CD14-positive monocyte (primary cell): ENCODE measurements at regions not wholly inside any gene's neighbourhood (a gene's known extent, or its start where the extent isn't known, plus 50 kb on each side); places are given as distances from the start of the nearest gene placed in this dataset.

Experiments
- DNase-seq, 3 donors: peaks; one replicate each; pipeline ENCODE4 v3.0.0-alpha.2; 2011 to 2022
- H2AFZ ChIP-seq: 2 replicates; pipeline ENCODE4 v1.6.0; 2012; ENCODE audit warnings: mild to moderate bottlenecking, low read depth, low read length, inconsistent platforms; ENCODE audit not compliant: insufficient read depth, poor library complexity, severe bottlenecking
- H3K27ac ChIP-seq, 2 donors: 1 replicate in 1 of 2; 2 replicates in 1 of 2; pipeline ENCODE4 v1.5.1; 2012 to 2013; ENCODE audit warnings: low read length in 2 of 2, control low read depth in 1 of 2, inconsistent platforms in 1 of 2, low read depth in 1 of 2, mild to moderate bottlenecking in 1 of 2
- H3K27me3 ChIP-seq, 2 donors: one replicate each; pipeline versions ENCODE4 v1.6.0 to v1.6.1; 2011 to 2013; ENCODE audit warnings: low read length in 2 of 2; ENCODE audit not compliant: control insufficient read depth in 2 of 2, insufficient read depth in 2 of 2
- H3K36me3 ChIP-seq, 2 donors: replicated peaks in 1 of 2; 1 replicate in 1 of 2; 2 replicates in 1 of 2; pipeline versions ENCODE4 v1.5.1 to v1.6.1; 2012 to 2013; ENCODE audit warnings: low read length in 2 of 2, control low read depth in 1 of 2, inconsistent platforms in 1 of 2, mild to moderate bottlenecking in 1 of 2; ENCODE audit not compliant: insufficient read depth in 2 of 2, control insufficient read depth in 1 of 2
- H3K4me1 ChIP-seq, 2 donors: 1 replicate in 1 of 2; 2 replicates in 1 of 2; pipeline versions ENCODE4 v1.5.1 to v1.6.1; 2012 to 2013; ENCODE audit warnings: low read length in 2 of 2, control low read depth in 1 of 2, inconsistent platforms in 1 of 2, mild to moderate bottlenecking in 1 of 2, moderate library complexity in 1 of 2; ENCODE audit not compliant: insufficient read depth in 2 of 2, control insufficient read depth in 1 of 2
- H3K4me2 ChIP-seq: replicated peaks from 2 replicates; pipeline ENCODE3; 2012; ENCODE audit warnings: low read length, moderate library complexity, mild to moderate bottlenecking; ENCODE audit not compliant: poor library complexity, severe bottlenecking; ENCODE audit errors: extremely low read depth
- H3K4me3 ChIP-seq, 3 experiments: fragments of 200-600 bp in 1 of 3; sonication (generic) in 1 of 3; replicated peaks in 1 of 3; 1 replicate in 2 of 3; 2 replicates in 1 of 3; pipeline ENCODE4 v1.5.1; 2011 to 2013; ENCODE audit warnings: low read length in 3 of 3, mild to moderate bottlenecking in 3 of 3, control low read depth in 2 of 3, low read depth in 2 of 3, inconsistent platforms in 1 of 3, moderate library complexity in 1 of 3
- H3K79me2 ChIP-seq: 2 replicates; pipeline ENCODE4 v1.6.0; 2012; ENCODE audit warnings: mild to moderate bottlenecking, control low read depth, inconsistent platforms, low read length, moderate library complexity; ENCODE audit not compliant: insufficient read depth
- H3K9ac ChIP-seq: 2 replicates; pipeline ENCODE4 v1.6.0; 2017; ENCODE audit warnings: low read length, mild to moderate bottlenecking; ENCODE audit not compliant: insufficient read depth, poor library complexity, severe bottlenecking
- H3K9me3 ChIP-seq, 2 donors: replicated peaks in 1 of 2; 1 replicate in 1 of 2; 2 replicates in 1 of 2; pipeline versions ENCODE4 v1.5.1 to v1.6.1; 2012 to 2013; ENCODE audit warnings: low read length in 2 of 2, control low read depth in 1 of 2; ENCODE audit not compliant: control insufficient read depth in 1 of 2, insufficient read depth in 1 of 2
- H4K20me1 ChIP-seq: 2 replicates; pipeline ENCODE4 v1.6.0; 2012; ENCODE audit warnings: mild to moderate bottlenecking, low read length, control low read depth, moderate library complexity; ENCODE audit not compliant: insufficient read depth
- H3K27ac Mint-ChIP-seq, 7 donors: one replicate each; pipeline ENCODE4 v1.8.0; 2020; ENCODE audit warnings: mild to moderate bottlenecking in 7 of 7, mixed read lengths in 7 of 7, moderate library complexity in 6 of 7, inconsistent platforms in 2 of 7
- H3K27me3 Mint-ChIP-seq, 3 donors: one replicate each; pipeline ENCODE4 v1.8.0; 2021 to 2022; ENCODE audit warnings: low read depth in 3 of 3, mild to moderate bottlenecking in 3 of 3, mixed read lengths in 3 of 3, moderate library complexity in 3 of 3, inconsistent platforms in 1 of 3
- H3K36me3 Mint-ChIP-seq, 2 donors: one replicate each; pipeline ENCODE4 v1.8.0; 2020; ENCODE audit warnings: mixed read lengths in 2 of 2, inconsistent platforms in 1 of 2, mild to moderate bottlenecking in 1 of 2
- H3K4me1 Mint-ChIP-seq: one replicate; pipeline ENCODE4 v1.8.0; 2020; ENCODE audit warnings: mild to moderate bottlenecking, mixed read lengths
- H3K4me3 Mint-ChIP-seq, 2 donors: one replicate each; pipeline ENCODE4 v1.8.0; 2020; ENCODE audit warnings: mild to moderate bottlenecking in 2 of 2, mixed read lengths in 2 of 2, moderate library complexity in 1 of 2
- H3K9me3 Mint-ChIP-seq, 7 donors: one replicate each; pipeline ENCODE4 v1.8.0; 2020 to 2022; ENCODE audit warnings: mixed read lengths in 7 of 7, mild to moderate bottlenecking in 6 of 7, moderate library complexity in 6 of 7, inconsistent platforms in 2 of 7
- WGBS: methylation state at CpG from one replicate; pipeline ENCODE4 v1.1.5; 2013; ENCODE audit warnings: missing lambda C conversion rate; ENCODE audit not compliant: insufficient coverage; 5-methylcytosine and 5-hydroxymethylcytosine counted together
- intact Hi-C, 2 donors: fragments of 100-400 bp; cut with micrococcal nuclease; formaldehyde crosslinking; loops; one replicate each; pipeline versions ENCODE4 v1.15.0 to v1.15.1; 2023
- TF ChIP-seq, protein P1 (sequence below): fragments of 200-600 bp; IDR thresholded peaks from one replicate; pipeline ENCODE4 v1.8.0; 2022; ENCODE audit warnings: antibody characterized with exemption, mild to moderate bottlenecking

GRCh38 chr2:51789918-51790317 lies 758.0 kb upstream of the NRXN1 start:
- no peaks in the 10 kb centered on the region for H3K4me1 Mint-ChIP-seq
- H3K9me3 Mint-ChIP-seq = peaks cover 0 to 12% (median 0%) of the 10 kb centered on the region in 7 donors
- H3K27ac Mint-ChIP-seq = no peak overlapping the region

GRCh38 chr2:51782921-51783765 lies 751.2 kb upstream of the NRXN1 start:
- H2AFZ ChIP-seq = no peak overlapping the region
- no peak overlapping the region for H3K4me3 ChIP-seq
- H3K27ac ChIP-seq = no peak overlapping the region
- no peak overlapping the region for H3K9ac ChIP-seq
- H3K9me3 ChIP-seq = peaks cover 0 to 11% of the 10 kb centered on the region in 2 donors
- H3K27me3 ChIP-seq = no peaks in the 10 kb centered on the region
- no peaks in the 10 kb centered on the region for H3K4me1 Mint-ChIP-seq
- H3K79me2 ChIP-seq = no peaks in the 10 kb centered on the region
- H3K4me1 ChIP-seq = no peaks in the 10 kb centered on the region
- no peak for DNase-seq
- H3K36me3 ChIP-seq = no peaks in the 10 kb centered on the region
- peaks cover 0 to 4% (median 3%) of the 10 kb centered on the region in 7 donors for H3K9me3 Mint-ChIP-seq
- no peak overlapping the region for H3K27ac Mint-ChIP-seq
- no peaks in the 10 kb centered on the region for H4K20me1 ChIP-seq
- intact Hi-C loops = no loop called here
- H3K27me3 Mint-ChIP-seq = no peaks in the 10 kb centered on the region
- TF ChIP-seq, protein P1, sequence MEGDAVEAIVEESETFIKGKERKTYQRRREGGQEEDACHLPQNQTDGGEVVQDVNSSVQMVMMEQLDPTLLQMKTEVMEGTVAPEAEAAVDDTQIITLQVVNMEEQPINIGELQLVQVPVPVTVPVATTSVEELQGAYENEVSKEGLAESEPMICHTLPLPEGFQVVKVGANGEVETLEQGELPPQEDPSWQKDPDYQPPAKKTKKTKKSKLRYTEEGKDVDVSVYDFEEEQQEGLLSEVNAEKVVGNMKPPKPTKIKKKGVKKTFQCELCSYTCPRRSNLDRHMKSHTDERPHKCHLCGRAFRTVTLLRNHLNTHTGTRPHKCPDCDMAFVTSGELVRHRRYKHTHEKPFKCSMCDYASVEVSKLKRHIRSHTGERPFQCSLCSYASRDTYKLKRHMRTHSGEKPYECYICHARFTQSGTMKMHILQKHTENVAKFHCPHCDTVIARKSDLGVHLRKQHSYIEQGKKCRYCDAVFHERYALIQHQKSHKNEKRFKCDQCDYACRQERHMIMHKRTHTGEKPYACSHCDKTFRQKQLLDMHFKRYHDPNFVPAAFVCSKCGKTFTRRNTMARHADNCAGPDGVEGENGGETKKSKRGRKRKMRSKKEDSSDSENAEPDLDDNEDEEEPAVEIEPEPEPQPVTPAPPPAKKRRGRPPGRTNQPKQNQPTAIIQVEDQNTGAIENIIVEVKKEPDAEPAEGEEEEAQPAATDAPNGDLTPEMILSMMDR = no peak
- H3K4me2 ChIP-seq = no peak overlapping the region
- H3K36me3 Mint-ChIP-seq = no peaks in the 10 kb centered on the region
- 100% methylated on average over 1 of the region's 6 CpGs for WGBS
- H3K4me3 Mint-ChIP-seq = no peak overlapping the region

More at GRCh38 chr2:51789918-51790317, 758.0 kb upstream of the NRXN1 start:
- Histone ChIP-seq H3K4me3 (no peak overlapping the region), H3K4me2 (no peak overlapping the region), H4K20me1 (no peaks in the 10 kb centered on the region), H3K79me2 (no peaks in the 10 kb centered on the region), H3K27ac (no peak overlapping the region), H2AFZ (no peak overlapping the region), H3K9me3 (peaks cover 0 to 7% of the 10 kb centered on the region in 2 donors), H3K27me3 (no peaks in the 10 kb centered on the region), H3K4me1 (no peaks in the 10 kb centered on the region), H3K9ac (no peak overlapping the region), H3K36me3 (no peaks in the 10 kb centered on the region)
- Mint-ChIP-seq H3K27me3 (peaks cover 0 to 2% (median 0%) of the 10 kb centered on the region in 3 donors), H3K4me3 (no peak overlapping the region), H3K36me3 (no peaks in the 10 kb centered on the region)
- intact Hi-C loops = no loop called here
- WGBS = no CpG with 5 or more reads among the region's 2 CpGs
- DNase-seq = no peak
- TF ChIP-seq, protein P1 = no peak
